ENCODE measurements at regions not wholly inside any gene's neighbourhood (a gene's known extent, or its start where the extent isn't known, plus 50 kb on each side); places are given as distances from the start of the nearest gene placed in this dataset.

GRCh38 chr2:164439235-164439634, 182.0 kb downstream of the GRB14 start:
- TF ChIP-seq CTCF (optimal IDR thresholded peaks at IDR 0.05 in 1 of 3, IDR thresholded peaks at IDR 0.05 in 1 of 3, conservative IDR thresholded peaks at IDR 0.05 in 1 of 3; ENCODE audit: extremely low read depth in 1 of 3, insufficient read depth in 2 of 3, low read length in 3 of 3) (no peak), EZH2 (IDR thresholded peaks at IDR 0.05; ENCODE audit: low read length) (no peak)
